NCI-H2196 treated with DMSO at 0.1 percent for 48 hours (cell line): ENCODE measurements at regions not wholly inside any gene's neighbourhood (a gene's known extent, or its start where the extent isn't known, plus 50 kb on each side); places are given as distances from the start of the nearest gene placed in this dataset.
A peak's percentile ranks its signal among the peaks of the same experiment; 100 is the strongest.

Experiments used
- DNase-seq: peaks from one replicate; lab custom pipeline; 2025; ENCODE audit not compliant: unreplicated experiment; lab: John Stamatoyannopoulos, UW

- peak; percentile 25 for DNase-seq
Observed at GRCh38 chr2:8202132-8202531, 479.7 kb upstream of the ID2 start.

GRCh38 chr2:8203364-8203763 lies 478.5 kb upstream of the ID2 start:
- no peak for DNase-seq

DNA sequence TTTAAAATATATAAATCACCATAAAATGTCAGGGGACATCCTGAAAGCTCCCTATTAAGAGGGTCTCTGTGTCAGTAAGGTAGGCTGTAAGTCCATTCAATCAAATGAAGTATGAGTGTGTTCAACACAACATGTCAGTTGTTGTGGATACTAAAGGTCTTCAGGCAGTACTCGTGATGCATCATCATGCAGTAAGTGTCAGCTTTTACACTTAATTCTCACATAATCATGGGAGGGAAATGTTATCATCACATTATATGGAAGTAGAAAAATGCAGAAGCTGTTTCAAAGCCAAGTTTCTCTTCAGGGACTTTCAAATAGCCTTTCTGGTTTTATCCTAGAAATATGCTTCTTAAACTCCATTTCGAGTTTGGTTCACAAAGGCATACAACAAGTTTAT lies 477.1 kb upstream of the ID2 start:
- DNase-seq = no peak

DNA sequence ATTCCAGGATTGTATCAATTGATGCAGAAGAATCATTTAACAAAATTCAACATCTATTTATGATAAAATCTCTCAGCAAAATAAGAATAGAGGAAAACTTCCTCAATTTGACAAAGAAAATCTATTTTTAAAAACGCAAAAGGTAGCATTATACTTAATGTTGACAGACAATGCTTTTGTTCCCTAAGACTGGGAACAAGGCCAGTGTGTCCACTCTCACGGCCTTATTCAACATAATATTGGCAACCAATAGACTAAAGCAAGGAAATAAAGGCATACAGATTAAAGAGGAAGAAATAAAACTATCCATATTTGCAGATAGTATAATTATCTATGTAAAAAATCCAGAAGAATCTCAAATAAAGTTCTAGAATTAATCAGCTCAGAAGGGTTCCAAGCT lies 472.4 kb upstream of the ID2 start:
- no peak for DNase-seq

GRCh38 chr2:8211384-8211783 lies 470.5 kb upstream of the ID2 start:
- DNase-seq = no peak

DNA sequence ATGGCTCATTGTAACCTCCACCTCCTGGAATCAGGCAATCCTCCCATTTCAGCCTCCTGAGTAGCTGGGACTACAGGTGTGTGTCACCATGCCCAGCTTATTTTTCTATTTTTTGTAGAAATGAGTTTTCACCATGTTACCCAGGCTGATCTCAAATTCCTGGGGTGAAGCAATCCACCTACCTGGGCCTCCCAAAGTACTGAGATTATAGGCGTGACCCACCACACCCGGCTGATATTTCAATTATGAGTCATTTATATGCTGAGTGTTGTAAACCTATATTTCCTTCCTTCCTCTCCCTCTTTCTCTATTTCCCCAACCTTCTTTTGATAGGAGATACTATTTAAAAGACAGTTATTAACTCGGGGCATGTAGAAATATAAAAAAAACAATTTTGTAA lies 469.6 kb upstream of the ID2 start:
- no peak for DNase-seq

GRCh38 chr2:8214036-8214615 lies 467.7 kb upstream of the ID2 start:
- no peak for DNase-seq

DNA sequence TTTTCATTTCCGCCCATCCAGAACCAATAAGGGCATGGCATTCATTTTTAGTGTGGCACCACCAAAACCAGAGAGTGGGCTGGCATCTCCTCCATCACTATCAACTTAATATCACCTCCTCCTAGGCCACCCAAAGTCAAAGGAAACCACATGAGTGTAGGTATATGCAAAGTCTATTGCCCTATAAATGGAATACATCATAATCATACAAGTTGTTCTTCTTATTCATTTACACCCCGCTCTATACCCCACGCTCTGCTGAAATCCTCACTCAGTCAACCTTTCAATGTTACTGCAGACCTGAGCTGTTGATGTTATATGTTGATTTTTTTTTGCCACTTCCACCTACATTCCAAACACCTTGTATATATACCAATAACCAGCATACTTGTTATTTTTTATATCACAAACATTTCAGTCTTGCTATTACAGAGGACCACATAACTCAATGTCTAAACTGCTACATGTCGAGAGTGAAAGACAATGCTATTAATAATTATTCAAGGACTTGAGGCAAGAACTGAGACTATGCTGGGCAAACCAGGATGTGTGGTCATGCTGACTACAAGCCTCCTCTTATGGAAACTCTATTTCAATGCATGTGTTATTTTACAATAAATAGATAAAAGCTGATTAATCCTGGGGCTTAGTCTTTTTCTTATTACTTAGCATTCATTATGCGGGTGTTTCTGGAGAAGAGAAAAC lies 466.5 kb upstream of the ID2 start:
- DNase-seq = no peak

DNA sequence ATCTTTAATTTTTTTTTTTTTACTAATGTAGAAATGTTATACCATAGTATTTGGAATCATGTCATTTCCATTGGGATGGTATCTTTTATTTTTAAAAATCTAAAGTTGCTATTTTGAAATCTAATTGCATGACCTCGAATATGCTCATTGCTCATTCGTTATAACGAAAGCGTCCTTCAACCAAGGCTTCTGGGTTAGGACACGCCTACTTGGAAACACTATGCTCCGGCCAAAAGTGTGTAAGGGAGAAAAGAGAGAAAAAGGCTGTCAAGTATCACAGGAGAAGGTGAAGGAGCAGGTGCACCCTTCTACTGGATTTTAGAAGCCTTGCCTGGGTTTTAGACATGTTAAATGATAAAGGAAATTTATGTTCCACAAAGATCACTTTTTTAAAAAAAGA lies 465.9 kb upstream of the ID2 start:
- no peak for DNase-seq

GRCh38 chr2:8216397-8216796 lies 465.5 kb upstream of the ID2 start:
- no peak for DNase-seq

DNA sequence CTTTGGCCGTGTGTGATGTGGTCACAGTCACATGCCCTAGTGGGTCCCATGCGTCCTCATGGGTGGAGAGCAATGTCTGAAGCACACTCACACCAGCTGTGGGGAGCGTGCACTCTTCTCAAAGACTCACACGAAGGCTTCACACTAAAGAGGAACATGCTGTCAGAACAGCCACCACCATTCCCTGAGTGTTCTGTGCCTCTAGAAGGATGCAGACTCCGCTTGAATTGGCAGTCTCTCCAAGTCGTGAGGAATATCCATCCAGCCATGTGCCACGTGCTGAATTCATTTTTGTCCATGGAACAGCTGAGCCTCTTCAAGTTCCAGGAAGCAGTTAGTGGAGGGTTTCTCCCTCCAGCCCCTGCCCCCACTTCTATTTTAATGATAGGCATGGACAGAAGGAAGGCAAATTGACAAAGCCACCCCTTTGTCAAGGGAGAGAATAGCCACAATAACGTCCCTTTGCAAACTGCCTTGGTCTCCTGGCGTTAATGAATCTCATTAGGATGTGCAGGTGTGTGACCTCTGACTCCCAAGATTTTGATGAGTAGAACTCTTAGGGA lies 464.3 kb upstream of the ID2 start:
- DNase-seq = no peak

DNA sequence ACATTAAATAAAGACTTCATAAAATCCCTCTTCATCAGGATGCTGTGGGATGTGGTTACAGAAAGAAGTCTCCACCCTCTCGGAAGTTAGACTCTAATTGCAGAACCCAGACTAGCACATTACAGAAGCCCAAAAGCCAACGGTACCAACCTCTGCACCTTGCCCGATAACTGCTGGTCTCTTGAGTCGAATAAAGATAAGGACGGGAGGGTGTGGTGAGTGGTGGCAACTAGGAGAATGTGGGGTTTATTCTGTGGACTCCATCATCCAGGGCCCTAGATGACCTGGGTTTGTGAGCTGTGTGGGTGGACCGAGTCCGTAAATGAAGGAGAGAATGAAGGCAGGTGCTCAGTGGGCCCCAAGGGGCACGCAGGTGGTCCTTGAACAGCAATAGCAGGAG lies 462.8 kb upstream of the ID2 start:
- no peak for DNase-seq

GRCh38 chr2:8219631-8220355 lies 462.1 kb upstream of the ID2 start:
- no peak for DNase-seq

- no peak for DNase-seq
Observed at GRCh38 chr2:8222979-8223694, 458.7 kb upstream of the ID2 start.

GRCh38 chr2:8223695-8224346 lies 458.0 kb upstream of the ID2 start:
- no peak for DNase-seq

- DNase-seq = no peak
Observed at GRCh38 chr2:8224347-8225190, 457.3 kb upstream of the ID2 start.

GRCh38 chr2:8225266-8225665 lies 456.6 kb upstream of the ID2 start:
- no peak for DNase-seq

DNA sequence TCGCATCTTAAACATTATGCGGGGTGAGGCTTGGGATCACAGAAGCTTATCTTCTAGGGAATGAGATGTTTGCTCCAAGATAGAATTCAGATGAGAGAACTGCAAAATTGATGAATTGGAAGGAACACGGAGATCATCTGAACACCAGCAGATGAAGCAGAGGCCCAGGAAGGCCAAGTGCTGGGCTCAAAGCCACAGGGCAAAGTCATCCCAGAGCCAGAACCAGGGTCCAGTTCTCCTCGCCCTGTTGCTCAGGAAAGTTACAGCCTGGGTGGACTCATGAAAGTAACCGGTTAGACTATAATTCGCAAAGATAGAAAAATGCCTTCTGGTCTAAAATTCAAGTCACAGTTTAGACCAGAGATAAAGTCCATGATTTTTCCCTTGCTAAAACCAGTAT lies 456.1 kb upstream of the ID2 start:
- no peak for DNase-seq

GRCh38 chr2:8229546-8229986 lies 452.3 kb upstream of the ID2 start:
- DNase-seq = no peak

DNA sequence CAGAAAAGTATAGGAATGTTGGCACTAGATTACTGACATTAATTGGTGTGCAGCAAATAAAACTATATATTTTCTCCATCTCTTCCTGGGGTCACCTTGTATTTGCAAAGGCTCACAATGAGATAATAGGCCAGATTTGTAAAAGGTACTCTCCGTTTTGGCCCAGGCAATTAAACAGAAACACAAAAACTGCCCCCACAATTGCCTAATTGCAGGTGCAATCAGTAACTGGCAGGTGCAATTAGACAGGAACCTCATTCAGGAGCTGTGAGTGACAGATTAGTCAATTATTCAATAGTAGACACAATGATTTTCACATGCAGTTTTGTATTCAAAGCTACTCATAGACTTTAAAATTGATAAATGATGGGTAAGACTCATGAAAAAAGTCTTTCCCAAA lies 451.4 kb upstream of the ID2 start:
- DNase-seq = no peak
